HG03135 (cell line): ENCODE measurements at regions not wholly inside any gene's neighbourhood (a gene's known extent, or its start where the extent isn't known, plus 50 kb on each side); places are given as distances from the start of the nearest gene placed in this dataset.

Experiments
- ATAC-seq: cut with Tn5 transposase; IDR thresholded peaks from one replicate; pipeline ENCODE4 v1.9.1; 2021; ENCODE audit warnings: mild to moderate bottlenecking, moderate library complexity; ENCODE audit not compliant: unreplicated experiment

DNA sequence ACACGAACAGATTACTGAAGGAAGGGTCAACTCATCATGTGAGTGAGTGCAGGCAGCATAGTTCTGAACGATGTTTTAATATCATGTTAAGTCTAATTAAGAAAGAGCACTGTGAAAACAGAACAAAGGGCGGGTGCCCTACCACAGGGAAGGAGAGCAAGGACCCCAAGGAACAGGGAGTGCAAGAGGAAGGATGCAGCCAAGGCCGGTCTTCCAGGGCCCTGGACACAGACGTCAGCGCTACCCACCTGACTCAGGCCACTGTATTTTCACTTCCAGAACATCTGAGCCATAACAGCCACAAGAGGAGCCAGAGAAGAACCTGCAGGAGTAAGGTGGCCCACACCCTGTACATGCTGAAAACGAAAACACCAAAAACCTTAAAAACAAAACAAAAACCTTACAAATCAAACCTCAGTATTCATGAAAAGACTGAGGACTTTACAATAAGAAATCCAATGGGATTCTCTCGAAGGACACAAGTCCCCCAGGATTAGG, 506.1 kb upstream of the AKR1E2 start:
- ATAC-seq: no peak

DNA sequence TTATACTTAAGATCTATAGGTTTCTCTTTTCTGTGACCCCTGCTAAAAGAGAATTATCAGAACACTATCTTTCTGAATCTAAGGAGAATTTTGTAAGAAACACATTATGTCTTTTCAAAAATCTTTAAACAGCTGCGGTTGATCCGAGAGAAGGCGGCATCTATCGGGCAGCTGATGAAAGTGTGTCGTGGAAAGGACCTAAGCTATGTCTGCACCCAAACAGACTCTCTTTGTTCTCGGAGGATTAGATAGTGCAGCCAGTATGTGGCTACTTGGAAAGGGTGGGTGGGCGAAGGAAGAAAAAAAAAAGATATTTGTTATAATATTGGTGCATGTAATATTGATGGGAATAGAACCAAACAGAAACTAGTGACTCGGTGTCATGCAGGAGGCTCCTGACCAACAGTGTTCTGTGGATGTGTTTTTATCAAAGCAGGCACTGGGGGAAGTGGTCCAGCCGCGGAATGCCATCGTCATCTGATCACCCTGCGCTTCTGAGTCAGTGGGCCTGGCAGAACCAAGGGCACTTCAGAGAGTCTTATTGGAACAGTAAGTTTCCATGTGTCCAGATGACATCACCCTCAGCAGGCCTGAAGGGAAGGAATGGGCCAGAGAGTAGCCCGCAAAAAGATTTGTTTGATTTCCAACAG, 509.7 kb upstream of the AKR1E2 start:
- no peak for ATAC-seq

- ATAC-seq: no peak
These were observed 510.5 kb upstream of the AKR1E2 start for GRCh38 chr10:4315551-4315950.

GRCh38 chr10:4313051-4313450, 513.0 kb upstream of the AKR1E2 start:
- no peak for ATAC-seq

DNA sequence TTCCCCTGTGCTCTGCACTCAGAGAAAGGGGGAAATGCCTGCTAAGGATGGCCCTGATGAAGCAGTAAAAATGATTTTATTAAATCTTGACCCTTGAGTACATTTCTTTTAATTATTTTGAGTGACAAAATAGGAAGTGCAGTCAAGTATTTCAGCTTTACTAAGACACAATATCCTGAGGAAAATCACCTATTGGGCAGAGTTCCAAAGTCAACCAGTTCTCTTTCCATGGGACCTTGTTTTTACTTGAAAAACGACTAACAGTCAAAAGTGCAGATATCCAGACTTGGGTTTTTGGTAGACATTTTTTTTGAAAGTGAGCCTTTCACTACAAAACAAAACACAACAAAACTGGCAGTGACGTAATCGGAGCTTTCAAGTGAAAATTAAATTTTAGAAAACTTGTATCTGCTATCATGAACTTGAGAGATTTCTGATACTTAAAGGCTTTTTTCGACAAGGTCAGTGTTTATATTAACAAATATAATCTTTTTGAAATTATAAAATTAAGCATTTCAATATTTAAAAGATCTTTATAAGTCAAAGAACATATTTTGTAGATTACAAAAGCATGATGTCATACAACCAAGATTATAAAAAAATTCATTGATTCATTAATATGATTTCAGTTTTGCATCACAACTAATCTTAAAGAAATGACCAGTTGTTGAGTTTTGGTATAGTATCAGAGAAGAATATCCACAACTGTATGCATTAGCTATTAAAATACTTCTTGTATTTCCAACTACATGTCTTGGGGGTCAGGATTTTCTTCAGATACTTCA, 513.8 kb upstream of the AKR1E2 start:
- ATAC-seq: no peak

DNA sequence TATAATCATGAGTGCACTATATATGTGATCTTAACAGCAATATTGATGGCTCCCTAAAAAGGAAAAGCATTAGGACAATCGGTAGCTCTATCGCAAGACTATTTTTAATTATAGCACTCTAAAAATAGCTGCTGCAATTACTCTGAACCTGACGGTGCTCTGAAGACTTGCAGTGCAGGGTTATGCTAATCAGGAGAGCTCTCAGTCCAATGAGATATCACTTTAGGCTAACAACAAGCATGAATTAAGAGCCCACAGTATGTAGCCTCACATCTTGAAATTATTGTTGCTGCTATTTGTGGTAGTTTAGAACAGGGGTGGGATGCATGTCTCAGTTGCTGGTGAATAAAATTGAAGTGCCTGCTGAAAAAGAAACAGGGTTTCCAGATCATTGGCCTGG, 515.8 kb upstream of the AKR1E2 start:
- no peak for ATAC-seq

DNA sequence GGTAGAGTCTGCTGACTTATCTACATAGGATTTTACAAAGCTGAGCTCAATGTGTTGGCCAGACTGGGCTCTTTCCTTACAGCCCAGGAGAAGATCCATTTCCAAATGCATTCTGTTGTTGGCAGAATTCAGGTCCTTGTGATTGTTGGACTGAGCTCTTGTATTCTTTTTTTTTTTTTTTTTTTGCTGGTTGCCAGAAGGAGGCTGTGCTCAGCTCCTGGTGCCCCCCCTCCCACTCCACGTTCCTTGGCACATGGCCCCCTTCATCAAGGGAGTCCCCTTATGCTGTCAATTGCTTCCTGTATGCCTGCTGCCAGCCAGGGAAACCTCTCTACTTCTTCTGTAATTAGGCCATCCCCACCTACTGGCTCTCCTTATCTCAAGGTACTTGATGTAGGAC, 518.1 kb upstream of the AKR1E2 start:
- ATAC-seq: no peak

DNA sequence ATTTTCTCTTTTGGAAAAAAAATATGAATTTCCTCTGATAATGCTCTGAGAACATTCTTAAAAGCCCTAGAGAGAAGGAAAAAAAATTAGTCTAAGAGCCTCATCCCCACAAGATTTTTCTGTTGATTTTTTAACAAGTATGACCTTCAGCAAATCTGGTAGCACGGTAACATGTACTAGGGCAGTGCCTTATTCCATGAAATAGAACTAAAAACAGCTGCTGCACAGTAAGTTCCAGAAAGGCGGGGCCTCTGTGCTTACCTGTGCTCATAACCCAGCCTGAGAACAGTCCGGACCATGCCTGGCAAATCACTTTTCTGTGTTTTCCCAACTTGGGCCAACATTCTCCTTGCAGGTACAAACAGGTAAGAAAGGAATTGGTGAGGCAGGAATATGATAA, 519.1 kb upstream of the AKR1E2 start:
- ATAC-seq: no peak

GRCh38 chr10:4303045-4303444, 518.0 kb upstream of the KLF6 start:
- ATAC-seq: no peak

GRCh38 chr10:4301291-4302045, 516.5 kb upstream of the KLF6 start:
- ATAC-seq: no peak

DNA sequence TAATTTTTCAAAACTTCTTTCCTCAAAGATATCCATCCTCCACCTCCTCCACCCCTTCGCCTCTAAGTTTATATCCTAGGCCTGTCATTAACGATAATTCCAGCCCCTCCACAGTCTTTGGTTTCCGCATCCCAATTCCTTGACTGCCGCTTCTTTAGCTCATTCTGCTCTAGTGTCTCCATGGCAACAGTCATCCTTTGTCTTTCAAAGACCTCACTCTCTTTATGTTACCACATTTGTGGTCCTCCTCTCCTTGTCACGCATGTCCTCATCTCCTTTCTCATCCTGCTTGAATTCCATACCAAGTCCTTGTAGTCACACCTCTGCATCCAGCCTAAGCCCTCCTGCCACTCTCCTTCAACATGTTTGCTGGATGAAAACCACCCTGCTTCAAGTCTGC, 511.2 kb upstream of the KLF6 start:
- no peak for ATAC-seq

- no peak for ATAC-seq
These were observed 510.2 kb upstream of the KLF6 start for GRCh38 chr10:4294996-4295792.

- ATAC-seq: no peak
These were observed 509.3 kb upstream of the KLF6 start for GRCh38 chr10:4294271-4294670.

DNA sequence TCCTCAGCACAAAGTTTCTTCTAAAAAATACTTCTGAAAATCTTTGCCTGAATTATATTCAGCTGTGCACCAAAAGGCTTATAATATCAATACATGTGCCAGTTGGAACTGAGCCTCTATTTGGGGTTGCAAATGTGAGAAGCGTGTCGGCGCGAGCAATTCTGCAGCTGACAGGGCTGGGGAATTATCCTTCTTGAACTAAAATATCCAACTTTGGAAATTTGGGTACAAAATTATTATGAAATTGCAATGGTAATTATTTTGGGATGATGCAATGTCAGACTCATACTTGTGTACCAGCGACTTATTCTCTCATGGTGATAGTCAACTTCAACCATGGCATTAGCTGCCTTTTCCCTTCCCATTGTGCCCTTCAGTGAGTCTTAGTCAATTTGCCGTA, 507.0 kb upstream of the KLF6 start:
- no peak for ATAC-seq

GRCh38 chr10:4285121-4285520, 500.1 kb upstream of the KLF6 start:
- ATAC-seq: no peak

DNA sequence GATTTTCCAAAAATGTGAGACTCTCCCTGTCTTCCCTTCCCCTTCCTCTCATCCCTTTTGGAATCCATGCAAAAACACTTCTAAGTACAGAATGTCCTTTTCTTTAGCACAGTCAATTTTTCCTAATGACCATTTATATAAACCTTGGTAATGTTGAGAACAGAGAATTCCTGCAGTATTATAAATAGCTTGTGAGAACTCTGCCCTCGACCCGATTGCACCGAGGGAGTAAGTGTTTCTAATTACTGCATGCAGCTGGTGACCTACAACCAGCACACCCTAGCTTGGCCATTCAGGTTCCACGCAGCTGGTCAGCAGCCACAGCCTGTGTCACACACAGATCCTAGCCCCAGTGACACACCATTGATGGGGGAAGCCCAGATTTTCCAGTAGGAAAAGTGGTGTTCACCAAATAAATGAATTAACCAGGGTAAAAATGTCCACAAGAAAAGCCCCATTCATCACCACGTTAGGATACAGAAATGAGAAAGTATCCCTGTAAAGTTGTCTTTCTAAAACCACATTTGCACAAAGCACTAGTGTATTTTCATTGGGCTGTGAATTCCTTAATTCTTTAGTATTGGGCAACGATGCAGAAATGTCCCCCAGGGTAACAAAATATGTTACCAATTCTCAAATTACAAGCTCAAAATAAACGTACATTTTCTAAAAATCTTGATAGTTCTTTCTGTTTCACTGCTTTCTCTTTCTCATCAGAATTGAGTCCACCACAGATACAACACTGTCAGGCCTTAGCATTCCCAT, 499.0 kb upstream of the KLF6 start:
- no peak for ATAC-seq

DNA sequence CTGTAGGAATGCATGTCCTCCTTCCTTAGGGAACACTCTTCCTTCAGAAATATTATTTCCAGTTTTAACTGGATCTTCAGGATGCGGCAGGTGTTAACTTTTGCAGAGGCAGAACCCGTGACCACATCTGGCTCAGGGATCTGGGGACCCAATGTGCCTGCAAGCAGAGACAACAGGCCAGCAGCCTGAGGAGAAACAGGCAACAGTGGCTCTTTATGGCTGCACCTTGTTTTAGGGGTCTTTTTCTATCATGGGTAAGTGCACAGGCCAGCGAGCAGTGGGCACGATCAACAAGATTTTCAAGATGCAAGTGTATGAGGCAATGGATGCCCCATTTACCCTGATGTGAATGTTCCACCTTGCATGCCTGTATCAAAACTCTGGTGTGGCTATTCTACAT, 497.5 kb upstream of the KLF6 start:
- no peak for ATAC-seq

- no peak for ATAC-seq
These were observed 496.3 kb upstream of the KLF6 start for GRCh38 chr10:4281190-4281825.

DNA sequence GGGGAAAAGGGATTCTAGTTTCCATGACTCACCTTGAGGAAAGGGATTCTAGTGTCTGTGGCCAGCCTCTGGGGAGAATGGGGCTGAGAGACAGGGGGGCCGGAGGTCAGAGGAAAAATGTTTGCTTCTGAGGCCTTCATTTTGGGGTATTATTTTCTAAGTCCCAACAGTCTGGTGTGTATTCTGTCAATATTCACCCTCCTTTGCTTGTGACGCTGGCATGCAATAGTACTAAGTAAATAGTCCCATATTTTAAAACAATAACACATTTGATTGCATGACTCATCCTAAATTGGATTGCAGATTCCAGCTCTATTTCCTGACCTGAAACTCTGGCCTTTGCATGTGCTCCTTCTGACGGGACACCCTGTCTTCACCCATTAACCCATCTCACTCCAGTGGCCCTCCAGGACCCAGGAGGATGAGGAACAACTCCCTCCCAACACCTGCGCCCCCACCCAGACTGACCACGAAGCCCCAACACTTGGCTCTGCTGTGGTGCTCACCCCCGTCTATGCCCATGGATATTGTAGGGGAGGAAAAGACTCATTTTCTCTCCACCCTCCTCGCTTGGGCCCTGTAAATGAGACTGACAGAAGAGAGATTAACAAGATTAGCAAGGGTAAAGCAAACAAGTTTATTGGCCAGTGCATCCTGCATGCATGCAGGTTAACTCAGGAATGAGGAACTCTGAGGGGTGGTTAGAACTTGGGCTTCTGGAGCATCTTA, 495.6 kb upstream of the KLF6 start:
- ATAC-seq: no peak
